22Rv1 (cell line): ENCODE measurements at regions not wholly inside any gene's neighbourhood (a gene's known extent, or its start where the extent isn't known, plus 50 kb on each side); places are given as distances from the start of the nearest gene placed in this dataset.
A peak's percentile ranks its signal among the peaks of the same experiment; 100 is the strongest.

Source experiments
- H3K27ac ChIP-seq: fragments of 450-650 bp; 2 replicates; pipeline ENCODE4 v1.5.1; 2017
- ZFX ChIP-seq: fragments of 450-650 bp; IDR thresholded peaks from 2 replicates; pipeline ENCODE4 v1.6.1; 2017; ENCODE audit warnings: antibody characterized with exemption, borderline replicate concordance
- TF ChIP-seq, protein P1 (sequence below): fragments of 450-650 bp; IDR thresholded peaks from 2 replicates; pipeline ENCODE4 v1.5.1; 2017; ENCODE audit warnings: mild to moderate bottlenecking

DNA sequence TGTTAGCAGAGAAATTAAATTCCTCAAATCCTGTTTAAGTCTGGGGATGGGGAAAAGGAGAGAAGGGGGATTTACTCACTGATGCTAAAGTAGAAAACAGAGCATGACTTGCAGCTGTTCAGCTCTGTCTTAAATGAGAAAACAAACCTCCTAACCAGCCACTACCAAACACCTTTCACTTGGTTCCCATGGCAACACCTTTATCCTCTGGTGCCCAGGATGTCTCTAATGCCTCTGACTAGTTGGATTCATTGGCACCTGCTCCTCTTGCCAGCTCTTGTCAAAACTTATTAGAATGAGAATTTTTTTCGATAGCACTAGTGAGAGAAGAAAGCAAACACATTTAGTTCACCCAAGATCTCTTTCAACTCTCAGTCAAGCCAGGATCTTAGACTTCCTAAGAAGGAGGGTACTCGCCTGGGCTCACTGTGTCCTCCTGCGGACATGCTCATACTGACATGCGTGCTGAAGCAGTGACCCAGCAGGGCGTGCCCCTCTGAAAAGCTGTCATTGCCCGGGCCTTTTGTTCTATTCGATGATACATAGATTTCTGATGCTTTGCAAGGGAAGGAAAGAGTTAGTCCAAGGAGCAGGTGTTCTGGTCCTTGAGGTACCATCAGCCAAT lies 656.0 kb upstream of the CELF4 start:
- no peak overlapping the region for H3K27ac ChIP-seq
- no peak for TF ChIP-seq ZFX
- TF ChIP-seq, protein P1, sequence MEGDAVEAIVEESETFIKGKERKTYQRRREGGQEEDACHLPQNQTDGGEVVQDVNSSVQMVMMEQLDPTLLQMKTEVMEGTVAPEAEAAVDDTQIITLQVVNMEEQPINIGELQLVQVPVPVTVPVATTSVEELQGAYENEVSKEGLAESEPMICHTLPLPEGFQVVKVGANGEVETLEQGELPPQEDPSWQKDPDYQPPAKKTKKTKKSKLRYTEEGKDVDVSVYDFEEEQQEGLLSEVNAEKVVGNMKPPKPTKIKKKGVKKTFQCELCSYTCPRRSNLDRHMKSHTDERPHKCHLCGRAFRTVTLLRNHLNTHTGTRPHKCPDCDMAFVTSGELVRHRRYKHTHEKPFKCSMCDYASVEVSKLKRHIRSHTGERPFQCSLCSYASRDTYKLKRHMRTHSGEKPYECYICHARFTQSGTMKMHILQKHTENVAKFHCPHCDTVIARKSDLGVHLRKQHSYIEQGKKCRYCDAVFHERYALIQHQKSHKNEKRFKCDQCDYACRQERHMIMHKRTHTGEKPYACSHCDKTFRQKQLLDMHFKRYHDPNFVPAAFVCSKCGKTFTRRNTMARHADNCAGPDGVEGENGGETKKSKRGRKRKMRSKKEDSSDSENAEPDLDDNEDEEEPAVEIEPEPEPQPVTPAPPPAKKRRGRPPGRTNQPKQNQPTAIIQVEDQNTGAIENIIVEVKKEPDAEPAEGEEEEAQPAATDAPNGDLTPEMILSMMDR: no peak

DNA sequence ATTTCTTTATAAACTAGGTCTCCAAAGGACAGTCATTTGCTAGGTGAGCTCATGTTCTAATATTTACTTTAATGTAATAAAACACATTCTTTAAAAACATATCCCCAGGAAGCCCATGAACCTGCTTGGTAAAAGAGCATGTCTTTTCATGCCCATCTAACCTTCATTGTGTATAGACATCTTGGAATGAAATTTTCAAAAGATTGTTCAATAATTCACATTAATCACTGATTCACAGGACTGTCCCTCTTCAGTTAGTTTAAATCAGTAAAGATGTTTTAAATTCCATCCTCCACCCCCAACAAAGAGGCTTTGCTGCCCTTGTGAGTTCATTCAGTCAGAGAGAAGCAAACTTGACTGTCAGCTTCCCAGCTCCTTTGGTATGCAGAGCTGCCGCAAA lies 633.4 kb upstream of the CELF4 start:
- TF ChIP-seq ZFX: no peak
- TF ChIP-seq, protein P1: no peak
- H3K27ac ChIP-seq: no peak overlapping the region

DNA sequence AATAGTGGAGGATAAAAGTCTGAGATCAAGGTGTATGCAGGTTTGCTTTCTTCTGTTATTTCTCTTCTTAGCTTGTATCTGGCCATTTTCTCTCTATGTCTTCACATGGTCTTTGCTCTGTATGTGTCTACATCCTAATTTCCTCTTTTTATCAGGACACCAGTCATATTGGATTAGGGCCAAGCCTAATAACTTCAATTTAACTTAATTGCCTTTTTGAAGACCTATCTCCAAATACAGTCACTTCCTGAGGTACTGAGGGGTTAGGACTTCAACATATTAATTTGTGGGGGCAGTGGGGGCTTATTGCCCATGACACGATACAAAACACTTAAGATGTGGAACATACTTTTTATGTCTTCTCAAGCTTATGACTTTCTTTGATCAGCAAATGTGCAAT lies 632.9 kb upstream of the CELF4 start:
- TF ChIP-seq, protein P1: no peak
- TF ChIP-seq ZFX: no peak
- H3K27ac ChIP-seq: no peak overlapping the region

DNA sequence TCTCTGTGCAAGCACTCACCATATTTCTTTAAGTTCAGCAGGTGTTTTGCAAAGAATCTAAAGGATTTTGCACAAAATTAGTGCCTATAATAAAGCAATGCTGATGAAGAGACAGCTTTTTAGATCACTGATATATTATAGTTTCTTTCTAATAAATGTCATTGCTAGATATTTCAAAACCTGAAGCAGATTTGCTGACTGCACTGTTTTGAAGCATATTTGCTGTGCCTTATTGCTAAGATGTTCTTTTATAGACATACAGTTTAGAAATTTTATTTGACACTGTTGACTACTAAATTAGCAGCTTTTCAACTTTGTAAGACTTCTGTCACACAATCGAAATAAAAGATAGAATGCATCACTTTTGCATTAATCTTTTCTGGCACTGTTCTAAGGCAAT lies 620.9 kb upstream of the CELF4 start:
- TF ChIP-seq, protein P1: no peak
- TF ChIP-seq ZFX: no peak
- no peak overlapping the region for H3K27ac ChIP-seq

DNA sequence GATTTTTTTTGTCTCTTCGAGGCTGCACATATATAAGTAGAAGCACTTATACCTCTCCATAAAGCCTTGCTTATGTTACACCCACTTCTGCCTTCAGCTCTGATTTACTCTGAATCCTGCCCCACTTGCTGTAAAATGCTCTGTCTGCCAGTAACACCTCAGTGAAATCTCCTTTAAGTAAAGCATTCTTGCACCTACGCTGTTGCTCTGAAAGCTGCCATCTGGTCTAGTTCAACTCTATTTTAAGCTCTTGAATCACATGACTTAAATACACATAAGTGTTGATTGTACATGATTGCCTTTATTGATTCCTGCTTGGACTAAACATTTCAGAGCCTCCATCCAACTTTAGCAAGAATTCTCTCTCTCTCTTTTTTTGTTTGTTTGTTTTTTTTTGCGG lies 609.0 kb upstream of the CELF4 start:
- peak overlapping the region; percentile 14; the same call in 1 of the 2 replicates for H3K27ac ChIP-seq
- TF ChIP-seq ZFX: no peak
- TF ChIP-seq, protein P1: no peak

DNA sequence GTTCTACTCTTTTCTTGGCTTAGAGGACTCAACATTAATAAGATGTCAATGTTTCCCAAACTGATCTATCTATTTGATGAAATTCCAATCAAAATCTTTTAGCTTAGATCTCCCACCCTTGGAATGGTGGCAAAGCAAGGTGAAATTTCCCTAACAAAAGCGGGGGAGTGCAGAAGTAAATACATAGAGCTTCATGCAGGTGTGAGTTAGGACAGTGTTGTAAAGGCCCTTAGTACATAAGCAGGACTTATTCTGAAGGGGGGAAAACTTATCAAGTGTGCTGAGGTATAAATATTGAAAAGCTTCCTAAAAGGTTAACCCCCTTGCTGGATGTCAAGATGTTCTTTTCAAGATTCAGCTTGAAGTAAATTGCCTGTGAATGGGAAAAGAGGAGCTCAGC lies 608.6 kb upstream of the CELF4 start:
- TF ChIP-seq ZFX: no peak
- TF ChIP-seq, protein P1: no peak
- peak overlapping the region; percentile 14; the same call in 1 of the 2 replicates for H3K27ac ChIP-seq

DNA sequence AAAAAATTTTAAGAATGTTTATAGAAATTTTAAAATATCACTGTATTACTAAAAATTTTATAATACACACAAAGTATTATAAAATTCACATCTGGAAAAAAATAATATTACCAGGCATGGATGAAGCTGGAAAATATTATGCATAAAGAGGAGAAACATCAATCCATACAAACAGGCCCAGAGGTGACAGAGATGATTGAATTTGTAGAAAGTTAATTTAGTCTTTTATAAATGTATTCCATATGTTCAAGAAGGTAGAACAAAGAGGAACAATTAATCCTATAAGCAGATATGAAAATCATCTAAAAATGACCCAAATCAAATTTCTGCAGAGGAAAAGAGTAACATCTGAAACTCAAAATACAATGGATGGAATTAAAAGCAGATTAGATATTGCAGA lies 605.2 kb upstream of the CELF4 start:
- TF ChIP-seq, protein P1: no peak
- no peak for TF ChIP-seq ZFX

More for the DNA sequence above, 605.2 kb upstream of the CELF4 start:
- H3K27ac ChIP-seq: no peak overlapping the region
